Fibroblast of skin of left quadriceps (primary cell): ENCODE measurements at regions not wholly inside any gene's neighbourhood (a gene's known extent, or its start where the extent isn't known, plus 50 kb on each side); places are given as distances from the start of the nearest gene placed in this dataset.
"Not testable (repeated sequence)": the region's sequence is repeated elsewhere in the genome, so short reads cannot be mapped to it uniquely, and the experiment has no call there.

Source experiments
- DNase-seq, 2 experiments: peaks; one replicate each; pipeline ENCODE4 v3.0.0-alpha.2; 2013; ENCODE audit warnings: low read depth in 2 of 2

DNA sequence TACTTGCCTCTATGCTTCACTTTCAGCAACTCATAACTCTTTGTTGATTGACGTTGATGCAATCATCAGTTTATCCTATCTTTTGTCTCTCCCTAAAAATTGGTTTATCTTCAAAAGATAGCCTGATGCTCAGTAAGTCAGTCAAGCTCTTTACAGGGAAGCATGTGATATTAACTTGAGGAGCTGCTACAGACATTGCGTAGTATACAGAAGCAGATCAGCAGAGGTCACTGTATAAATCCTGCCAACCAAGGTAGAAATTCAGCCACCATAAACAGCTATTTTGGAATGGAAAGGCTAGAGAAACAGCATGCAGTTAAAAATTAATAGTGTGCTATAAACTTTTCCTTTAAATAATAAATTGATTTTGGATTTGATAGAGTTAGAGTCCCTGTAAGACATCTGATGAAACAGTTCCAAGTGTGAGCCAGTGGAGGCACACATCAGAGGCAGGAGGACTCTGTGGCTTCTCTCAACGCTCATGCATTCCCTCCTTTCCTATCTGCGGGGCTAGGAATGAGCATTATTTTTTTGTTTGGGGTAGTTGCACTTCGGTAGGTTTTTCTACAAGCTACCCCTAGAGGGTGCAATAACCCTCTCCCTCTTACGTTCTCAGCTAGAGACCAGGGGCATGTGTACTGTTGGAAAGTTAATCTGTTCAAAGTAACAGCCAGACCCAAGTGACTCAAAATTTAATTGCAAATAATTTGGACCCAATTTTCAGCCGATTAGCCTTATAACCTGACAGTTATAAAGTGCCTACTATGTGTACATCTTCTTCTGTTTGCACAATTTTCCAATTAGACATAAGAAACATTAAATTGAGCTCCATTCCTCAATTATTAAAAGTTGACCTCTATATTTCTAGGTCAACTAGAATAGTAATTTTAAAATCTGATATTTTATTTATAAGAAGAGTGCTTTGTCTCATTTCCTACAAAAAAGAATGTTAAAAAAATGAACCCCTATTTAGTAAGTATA, 647.7 kb upstream of the SOX9 start:
- DNase-seq = peak in 1 of 2 experiments; percentile 31

DNA sequence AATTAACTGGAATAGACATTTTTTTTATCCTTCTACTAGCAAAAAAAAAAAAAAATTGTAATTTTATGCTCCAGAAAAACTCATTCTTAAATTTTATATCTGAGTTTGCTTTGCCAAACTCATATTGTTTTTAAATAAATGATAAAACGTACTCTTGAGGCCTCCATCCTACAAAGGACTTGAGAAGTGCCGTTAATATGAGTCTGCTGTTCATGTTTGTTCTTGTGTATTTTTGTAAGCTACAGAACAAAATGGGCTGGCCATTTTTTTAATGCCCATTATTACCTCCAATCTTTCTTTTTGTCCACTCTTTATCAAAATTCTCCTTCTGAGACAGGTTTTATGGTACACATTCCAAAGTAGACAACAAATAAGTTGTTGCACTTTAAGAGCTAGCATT, 643.5 kb upstream of the SOX9 start:
- no peak for DNase-seq

DNA sequence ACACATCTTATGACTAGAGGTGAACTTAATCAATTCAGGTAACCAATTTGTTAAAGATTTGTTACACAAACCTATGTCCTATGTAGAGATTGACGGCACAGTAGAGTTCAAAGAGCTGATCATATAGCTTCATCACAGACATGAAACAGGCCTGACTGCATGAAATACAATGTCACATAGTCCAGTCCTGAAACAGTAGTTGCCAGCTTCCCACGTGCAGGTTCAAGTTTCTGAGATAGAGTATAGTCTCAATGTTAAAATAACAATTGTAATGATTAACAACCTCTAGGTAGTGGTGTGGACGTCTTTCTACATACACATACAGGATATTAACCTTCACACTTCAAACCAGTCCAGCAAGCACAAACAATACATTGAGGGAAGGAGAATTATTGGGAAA, 640.7 kb upstream of the SOX9 start:
- no peak for DNase-seq

DNA sequence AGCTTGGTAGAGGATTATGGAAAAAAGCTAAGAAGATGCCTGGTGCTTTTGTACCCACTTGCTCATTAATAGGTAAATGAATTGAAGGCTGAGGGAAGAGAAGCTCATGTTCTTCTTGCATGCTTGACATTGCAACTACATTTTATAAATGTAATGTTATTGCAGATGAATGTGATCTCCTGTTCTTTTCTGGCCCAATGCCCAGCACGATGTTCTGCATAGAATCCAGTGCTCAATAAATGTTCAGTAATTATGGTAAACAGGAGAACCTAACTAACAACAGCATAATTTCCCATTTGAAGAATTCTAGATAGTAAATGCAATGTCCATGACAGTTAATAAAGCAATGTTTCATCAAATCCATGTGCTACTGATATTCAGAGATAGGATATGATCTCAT, 638.2 kb upstream of the SOX9 start:
- no peak for DNase-seq

DNA sequence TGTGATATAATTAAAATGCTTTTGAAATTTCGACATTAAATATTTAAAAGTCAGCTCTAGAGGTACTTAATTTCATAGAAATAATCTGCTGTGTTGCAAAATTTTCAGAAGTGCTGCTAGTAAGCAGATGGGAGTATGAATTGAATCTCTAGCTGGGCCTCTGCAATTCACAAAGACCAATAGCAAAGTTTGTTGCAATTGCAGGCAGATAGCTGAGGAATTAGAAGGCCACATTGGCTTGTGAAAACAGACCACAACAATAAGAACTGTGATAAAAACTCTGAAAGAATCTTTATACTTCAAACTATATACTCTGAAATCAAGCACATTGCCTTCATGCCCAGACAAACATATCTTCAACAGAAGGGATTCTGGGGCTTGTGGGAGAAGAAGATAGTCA, 636.3 kb upstream of the SOX9 start:
- DNase-seq = no peak

DNA sequence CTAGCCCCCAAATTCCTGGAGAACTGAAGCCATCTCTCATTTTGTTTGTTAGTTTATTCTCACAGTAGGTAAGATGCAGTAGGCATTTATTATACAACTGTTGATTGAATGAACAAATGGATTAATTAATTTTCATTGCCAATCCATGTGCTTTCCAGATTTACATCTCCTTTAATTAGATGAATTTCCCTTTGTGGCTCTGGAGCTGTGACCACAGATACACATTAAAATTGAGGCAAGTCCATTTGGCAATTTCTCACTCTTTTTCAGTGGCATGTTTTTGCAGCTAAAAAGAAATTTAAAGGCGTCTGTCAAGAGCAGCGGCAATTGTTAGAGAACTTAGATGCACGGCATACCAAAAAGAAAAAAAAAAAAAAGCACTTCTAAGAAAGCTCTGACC, 635.4 kb upstream of the SOX9 start:
- DNase-seq = no peak

DNA sequence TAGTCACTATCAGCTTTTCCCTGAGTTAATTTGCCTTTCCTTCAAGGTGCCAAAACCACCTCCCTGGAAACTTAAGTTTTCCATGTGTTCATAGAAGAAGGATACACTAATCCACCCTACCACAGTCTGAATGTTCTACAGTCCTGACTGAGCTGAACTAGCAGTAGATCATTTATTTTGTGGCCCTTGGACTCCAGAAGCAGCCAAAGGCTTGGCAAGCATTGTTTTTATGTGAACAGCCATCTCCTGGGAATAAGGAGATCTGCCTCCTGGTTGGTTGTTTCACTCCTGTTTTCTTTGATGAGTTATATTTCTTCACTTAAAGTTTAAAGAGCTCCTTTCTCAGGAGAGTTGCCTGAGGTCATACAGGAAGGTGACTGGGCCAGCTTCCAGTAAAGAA, 634.6 kb upstream of the SOX9 start:
- no peak for DNase-seq

DNA sequence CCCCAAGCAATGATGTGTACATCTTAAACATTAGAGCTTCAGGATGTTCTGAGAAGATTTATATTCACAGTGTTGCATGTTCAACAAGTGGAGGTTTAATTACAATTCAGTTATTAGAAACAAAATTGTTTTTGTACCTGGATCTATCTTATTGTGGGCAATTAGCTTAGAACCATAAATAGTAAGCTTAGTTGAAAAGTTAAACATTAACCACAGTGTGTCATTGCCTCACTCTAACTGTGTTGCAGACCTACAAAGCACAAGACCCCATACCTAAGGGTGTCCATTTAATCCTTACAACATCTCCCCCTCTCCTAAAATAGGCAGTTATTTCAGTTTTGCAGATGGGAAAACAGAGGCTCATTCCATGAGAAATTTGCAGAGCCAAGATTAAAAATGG, 632.0 kb upstream of the SOX9 start:
- DNase-seq = no peak

DNA sequence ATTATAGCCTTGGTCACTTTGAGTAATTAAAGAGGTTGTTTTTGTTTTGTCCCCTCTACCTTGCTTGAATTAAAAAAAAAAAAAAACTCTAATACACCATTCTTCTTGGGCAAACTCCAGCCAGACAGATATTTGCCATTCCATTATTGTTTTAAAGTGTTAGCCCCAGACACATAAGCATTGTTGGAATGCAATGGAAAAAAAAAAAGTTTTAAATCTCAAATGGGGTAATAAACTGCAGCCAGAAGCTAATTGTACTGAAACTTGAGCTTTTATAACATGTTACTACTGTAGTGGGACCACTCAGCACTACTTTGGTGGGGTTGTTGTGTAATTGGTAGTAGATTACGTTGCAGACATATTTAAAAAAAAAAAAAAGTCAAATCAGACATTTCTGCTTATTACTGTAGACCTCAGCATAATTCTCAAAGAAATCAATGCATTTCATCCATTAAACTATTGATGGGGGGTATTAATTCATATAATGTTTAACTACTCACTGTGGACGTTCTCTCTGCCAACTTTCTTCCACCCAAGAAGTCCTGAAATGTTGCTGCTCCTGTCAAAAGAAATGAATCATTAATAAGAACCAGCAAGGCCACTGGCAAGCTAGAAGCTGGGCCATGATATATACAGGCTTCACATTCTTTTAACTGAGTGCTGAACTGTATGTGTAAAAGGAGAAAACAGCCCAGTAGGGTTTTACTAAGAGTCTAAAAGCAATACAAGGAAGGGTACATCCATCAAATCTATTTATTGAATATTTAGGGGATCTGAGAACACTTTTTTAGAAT, 626.6 kb upstream of the SOX9 start:
- DNase-seq = peak; percentile 76 to 82

DNA sequence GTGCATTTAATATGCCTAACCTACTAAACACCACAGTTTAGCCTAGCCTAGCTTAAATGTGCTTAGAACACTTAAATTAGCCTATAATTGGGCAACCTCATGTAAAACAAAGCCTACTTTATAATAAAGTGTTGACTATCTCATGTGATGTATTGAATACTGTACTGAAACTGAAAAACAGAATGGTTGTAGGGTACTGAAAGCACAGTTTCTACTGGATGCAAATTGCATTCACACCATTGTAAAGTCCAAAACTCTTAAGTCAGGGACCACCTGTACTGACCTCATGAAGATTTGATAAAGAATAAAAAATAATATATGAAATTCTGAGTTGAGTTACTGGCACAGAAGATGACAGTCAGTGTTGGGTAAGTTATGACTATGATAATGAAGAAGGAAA, 625.4 kb upstream of the SOX9 start:
- DNase-seq = no peak

DNA sequence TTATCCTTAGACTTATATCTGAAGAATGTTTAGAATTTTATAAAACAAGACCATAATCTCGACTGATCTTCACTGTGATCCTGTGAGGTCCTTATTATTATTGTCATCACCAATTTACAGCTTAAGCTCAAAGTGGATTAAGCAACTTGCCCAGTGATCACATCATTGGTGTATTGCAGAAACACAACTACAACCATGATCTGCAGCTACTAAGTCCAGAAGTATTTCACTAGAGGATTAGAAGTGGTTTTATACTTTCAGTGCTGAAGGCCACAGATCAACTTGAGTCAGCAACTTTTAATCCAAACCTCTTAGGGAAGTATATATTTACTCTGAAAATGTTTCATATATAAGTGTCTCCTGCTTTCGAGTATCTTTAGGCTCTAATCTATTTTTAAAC, 624.3 kb upstream of the SOX9 start:
- DNase-seq = peak; percentile 91 to 93

DNA sequence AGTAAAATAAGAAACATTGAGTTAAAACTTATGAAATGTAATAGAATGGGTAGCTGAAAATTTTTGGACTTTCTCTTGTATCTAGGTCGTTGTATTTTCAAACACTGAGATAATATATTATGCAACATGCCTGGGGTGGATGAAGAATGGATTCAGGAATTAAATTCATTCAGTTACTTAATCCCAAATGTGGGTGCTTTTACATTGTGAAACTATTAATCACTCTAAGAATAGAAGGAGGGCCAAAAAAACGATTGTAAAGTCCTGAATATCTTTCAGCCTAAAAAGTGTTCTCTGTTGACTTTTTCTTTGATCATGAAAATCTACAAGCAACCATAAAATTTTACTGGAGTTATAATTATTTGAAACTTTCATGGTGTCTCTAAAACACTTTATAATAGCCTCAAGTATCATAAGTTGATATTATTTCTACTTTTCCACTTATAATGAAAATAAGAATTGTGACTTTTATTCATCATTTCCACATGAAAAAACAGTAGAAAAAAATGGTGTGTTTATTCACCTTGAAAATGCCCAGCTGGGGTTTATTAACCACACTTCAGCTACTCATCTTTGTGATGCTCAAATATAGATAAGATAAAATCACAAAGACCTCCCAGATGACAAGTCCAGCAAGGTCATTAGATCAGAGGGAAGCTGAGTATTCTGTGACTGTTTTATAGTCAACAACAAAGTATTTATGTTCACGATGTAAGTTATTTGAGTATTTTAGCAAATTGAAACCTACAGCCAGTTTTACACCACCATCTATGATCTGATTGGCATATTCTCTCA, 619.9 kb upstream of the SOX9 start:
- no peak for DNase-seq

DNA sequence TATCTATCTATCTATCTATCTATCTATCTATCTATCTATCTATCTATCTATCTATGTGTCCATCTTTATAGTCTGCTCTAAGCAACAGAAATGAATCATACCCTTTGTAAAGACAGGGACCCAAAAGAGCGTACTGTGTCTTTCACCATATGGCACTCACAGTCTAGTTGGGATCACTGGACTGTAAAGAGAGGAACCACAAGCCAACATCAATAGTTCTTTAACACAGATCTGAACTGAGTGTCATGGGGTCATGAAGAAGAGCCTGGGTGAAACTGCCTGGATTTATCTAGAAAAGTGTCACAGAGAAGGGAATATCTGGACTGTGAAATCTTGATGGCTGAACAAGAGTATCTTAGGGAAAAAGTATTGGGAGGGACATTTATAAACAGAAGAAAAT, 619.1 kb upstream of the SOX9 start:
- no peak for DNase-seq

DNA sequence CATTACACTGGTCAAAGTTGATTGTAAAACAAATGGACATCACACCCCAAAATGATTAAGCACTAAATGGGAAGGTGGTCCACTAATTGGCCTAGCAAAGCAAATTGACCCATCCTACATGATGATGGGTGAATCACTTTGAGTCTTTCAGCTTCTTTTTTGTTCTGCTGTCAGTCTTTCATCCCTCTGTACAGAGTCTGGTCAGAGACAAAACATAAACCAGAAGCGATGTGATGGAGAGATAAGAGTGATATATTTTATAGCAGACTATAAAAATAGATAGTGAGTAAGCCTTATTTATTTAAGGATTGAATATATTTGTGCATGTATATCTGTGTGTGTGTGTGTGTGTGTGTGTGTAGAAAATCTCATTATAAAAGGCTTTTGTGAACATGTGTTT, 618.4 kb upstream of the SOX9 start:
- DNase-seq = no peak

DNA sequence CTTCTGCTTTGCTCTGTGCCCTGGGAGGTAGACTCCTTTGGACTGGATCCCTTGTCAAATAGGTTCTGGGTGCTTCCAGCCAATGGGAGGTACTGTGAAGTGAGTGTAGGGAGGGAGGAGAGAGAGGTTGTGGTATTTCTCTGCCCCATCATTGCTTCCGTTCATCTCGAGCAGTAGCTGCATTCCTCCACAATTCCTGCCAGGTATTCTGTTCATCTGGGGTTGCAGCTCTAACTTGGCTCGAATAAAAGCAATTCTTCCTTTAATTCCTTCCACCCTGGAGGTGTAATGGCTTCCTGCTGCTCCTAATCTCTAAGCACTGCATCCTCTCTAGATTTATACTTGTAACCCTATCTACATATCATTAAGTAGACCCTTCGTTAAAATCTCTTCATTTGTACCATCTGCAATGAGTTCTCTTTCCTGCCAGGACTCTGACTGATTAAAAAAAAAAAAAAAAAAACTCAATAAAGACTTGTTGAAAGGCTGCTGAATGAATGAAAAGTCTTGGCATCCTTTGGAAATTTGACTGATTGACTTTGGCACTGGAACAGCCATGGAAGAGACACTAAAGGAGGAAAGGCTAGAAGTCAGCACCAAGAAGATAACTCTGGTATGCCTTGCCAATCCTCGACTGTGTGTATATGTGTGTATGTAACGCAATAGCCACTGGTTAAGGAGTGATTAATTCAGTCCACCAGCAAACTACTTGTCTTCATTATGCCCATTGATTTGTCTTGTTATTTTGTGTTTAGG, 616.9 kb upstream of the SOX9 start:
- DNase-seq = no peak

DNA sequence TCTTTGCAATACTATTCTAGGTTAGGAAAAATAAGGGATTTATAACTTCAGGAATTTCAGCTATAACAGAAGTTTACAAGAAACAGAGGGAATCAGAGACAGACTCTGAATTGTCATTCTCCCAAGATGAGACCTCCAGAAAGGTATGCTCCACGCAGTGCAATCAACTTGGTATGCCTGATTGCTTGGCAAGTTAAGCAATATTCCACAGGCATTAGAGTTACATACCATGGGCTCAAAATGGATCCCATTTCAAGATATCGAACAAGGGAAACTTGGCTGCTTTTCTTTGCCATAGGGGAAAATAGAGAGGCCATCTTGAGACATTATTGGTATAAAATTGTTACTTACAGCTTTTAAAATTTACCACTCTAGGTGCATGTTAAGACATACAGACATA, 615.6 kb upstream of the SOX9 start:
- DNase-seq = peak; percentile 60 to 62

DNA sequence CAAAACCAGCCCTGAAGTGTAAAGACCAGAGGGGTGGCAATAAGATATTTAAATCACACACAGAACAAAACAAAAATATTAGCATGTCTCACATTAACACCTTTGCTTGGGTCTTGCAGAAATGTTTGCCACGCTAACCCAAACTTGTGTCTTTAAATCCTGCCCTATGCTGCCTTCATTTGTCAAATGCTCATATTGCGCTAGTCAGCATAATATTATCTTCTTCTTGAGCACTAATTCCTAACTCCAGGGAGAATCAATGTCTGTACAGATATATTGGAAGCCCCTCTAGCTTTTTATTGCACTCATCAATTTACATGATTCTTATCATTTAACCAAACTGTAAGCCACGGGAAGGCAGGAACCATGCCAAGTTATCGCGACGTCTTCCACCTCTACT, 614.8 kb upstream of the SOX9 start:
- DNase-seq = no peak

DNA sequence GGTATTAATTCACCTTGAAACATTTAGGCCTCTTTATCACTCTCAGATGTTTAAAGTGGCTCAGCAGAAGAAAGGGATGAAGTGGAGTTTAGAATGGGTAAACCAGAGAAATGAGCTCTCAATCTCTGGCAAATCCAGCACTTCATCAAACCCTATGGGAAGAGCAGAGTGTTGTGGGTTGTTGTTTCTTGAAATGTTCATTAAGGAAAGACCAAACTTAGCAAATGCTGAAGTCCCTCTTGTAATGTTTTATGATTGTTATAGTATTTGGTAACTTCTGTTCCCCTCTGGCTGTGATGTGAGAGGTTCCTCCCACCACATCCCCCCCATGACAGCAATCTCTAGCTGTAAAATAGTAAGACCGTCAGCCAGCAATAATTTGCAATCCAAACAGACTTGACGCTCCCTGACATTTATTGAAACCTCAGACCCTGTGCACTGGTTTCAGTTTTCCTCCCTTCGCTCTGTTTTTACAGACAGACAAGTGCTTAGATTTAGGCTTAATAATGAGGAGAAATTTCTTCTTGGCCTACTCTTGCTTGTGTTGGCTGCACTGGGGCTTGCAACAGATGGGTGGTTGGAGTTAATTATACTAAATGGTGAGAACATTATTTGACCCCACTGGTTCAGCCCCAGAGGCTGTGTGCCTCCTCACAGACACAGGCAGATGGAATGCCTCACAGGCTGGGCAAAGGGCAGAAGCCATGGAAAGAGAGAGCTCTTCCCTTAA, 609.4 kb upstream of the SOX9 start:
- DNase-seq = no peak

DNA sequence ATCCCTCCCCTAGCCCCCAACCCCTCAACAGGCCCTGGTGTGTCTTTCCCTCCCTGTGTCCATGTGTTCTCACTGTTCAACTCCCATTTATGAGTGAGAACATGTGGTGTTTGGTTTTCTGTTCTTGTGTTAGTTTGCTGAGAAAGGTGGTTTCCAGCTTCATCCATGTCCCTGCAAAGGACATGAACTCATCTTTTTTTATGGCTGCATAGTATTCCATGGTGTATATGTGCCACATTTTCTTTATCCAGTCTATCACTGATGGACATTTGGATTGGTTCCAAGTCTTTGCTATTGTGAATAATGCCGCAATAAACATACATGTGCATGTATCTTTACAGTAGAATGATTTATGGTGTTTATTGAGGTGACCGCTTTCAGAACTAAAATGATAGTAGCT, 607.1 kb upstream of the SOX9 start:
- not testable (repeated sequence) for DNase-seq

DNA sequence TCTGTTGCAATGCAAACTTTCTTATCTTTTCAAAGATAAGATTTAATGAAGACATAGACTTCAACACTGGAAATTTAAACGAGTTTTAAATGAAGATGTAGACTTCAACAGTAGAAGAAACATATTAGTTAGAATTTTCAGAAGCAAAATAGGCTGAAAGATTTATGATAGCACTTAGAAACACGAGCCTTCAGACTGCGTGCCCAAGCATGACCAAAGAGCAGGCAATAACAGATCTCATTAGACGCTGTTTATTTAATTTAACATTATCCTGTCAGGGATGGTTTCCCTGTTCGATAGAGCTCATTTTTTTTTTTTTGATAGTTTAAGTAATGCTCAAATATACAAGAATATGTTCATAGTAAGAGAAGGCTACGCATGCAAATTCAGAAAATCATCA, 604.7 kb upstream of the SOX9 start:
- no peak for DNase-seq

DNA sequence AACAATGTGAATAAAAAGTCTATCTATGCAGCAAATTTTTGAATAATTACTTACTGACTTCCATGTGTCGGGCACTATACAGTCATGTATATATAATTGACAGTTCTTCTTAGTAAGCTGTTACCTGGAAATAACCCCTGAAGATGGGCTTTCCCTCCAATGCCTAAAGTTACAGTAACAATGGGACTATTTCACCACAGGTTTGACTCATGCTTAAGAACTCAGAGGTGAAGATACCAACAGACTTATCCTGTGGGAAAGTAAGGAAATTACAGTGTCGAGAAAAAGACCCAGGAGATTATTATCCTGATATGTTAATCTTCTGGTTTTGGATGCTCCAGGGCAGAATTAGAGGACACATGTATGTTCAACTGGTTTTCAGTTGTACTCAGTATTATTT, 601.5 kb upstream of the SOX9 start:
- no peak for DNase-seq
